ENCODE measurements at regions not wholly inside any gene's neighbourhood (a gene's known extent, or its start where the extent isn't known, plus 50 kb on each side); places are given as distances from the start of the nearest gene placed in this dataset.
"Not testable (repeated sequence)": the region's sequence is repeated elsewhere in the genome, so short reads cannot be mapped to it uniquely, and the experiment has no call there.

GRCh38 chr2:83109284-83109683 is 1349.8 kb downstream of the SUCLG1 start:
- Histone ChIP-seq H3K4me2 (ENCODE audit: low read length) (no peak overlapping the region), H3K27me3 (ENCODE audit: control insufficient read depth, low read length) (no peaks in the 10 kb centered on the region), H4K20me1 (ENCODE audit: control insufficient read depth, insufficient read depth, low read depth, low read length) (no peaks in the 10 kb centered on the region), H3K9me3 (ENCODE audit: control insufficient read depth, insufficient read depth, low read length) (no peaks in the 10 kb centered on the region), H3K79me2 (ENCODE audit: control insufficient read depth, low read length) (no peaks in the 10 kb centered on the region), H3K9me2 (replicated peaks; ENCODE audit: control insufficient read depth, low read length) (no peaks in the 10 kb centered on the region), H3K4me3 (ENCODE audit: low read length) (no peak overlapping the region), H3K36me3 (ENCODE audit: control insufficient read depth, low read length) (no peaks in the 10 kb centered on the region), H3K27ac (ENCODE audit: low read depth, low read length) (no peak overlapping the region), H3F3A (ENCODE audit: control insufficient read depth, insufficient read depth) (no peaks in the 10 kb centered on the region), H3K4me1 (ENCODE audit: control insufficient read depth, low read length) (no peaks in the 10 kb centered on the region)
- no peak for TF ChIP-seq EZH2phosphoT487 (IDR thresholded peaks at IDR 0.05; ENCODE audit: borderline replicate concordance, low read length)
- TF ChIP-seq, protein P1, sequence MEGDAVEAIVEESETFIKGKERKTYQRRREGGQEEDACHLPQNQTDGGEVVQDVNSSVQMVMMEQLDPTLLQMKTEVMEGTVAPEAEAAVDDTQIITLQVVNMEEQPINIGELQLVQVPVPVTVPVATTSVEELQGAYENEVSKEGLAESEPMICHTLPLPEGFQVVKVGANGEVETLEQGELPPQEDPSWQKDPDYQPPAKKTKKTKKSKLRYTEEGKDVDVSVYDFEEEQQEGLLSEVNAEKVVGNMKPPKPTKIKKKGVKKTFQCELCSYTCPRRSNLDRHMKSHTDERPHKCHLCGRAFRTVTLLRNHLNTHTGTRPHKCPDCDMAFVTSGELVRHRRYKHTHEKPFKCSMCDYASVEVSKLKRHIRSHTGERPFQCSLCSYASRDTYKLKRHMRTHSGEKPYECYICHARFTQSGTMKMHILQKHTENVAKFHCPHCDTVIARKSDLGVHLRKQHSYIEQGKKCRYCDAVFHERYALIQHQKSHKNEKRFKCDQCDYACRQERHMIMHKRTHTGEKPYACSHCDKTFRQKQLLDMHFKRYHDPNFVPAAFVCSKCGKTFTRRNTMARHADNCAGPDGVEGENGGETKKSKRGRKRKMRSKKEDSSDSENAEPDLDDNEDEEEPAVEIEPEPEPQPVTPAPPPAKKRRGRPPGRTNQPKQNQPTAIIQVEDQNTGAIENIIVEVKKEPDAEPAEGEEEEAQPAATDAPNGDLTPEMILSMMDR (IDR thresholded peaks at IDR 0.05; ENCODE audit: low read depth, low read length, poor library complexity, severe bottlenecking), result no peak

DNA sequence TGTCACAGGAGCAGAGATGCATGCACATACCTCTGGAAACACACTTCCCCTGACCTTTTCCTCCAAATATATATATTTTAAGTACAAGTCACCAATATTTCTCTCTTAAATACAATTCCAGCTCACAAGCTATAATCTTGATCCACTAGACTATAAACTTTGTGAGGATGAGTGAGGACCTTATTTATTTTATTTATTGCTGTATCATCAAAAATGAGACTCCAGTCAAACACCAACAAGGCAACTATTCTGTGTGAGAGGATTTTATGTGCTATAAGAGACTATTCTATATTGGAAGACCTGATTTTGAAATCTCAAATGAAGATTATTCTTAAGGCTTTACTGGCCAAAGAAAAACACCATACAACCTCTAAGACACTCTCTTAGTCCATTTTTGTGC is 1352.2 kb downstream of the SUCLG1 start:
- TF ChIP-seq EZH2phosphoT487 (IDR thresholded peaks at IDR 0.05; ENCODE audit: borderline replicate concordance, low read length), result no peak
- TF ChIP-seq, protein P1 (IDR thresholded peaks at IDR 0.05; ENCODE audit: low read depth, low read length, poor library complexity, severe bottlenecking), result no peak

GRCh38 chr2:83104202-83104601 is 1354.9 kb downstream of the SUCLG1 start:
- no peaks in the 10 kb centered on the region for H3K27me3 ChIP-seq (ENCODE audit: control insufficient read depth, low read length)
- no peak overlapping the region for H3K27ac ChIP-seq (ENCODE audit: low read depth, low read length)
- no peaks in the 10 kb centered on the region for H4K20me1 ChIP-seq (ENCODE audit: control insufficient read depth, insufficient read depth, low read depth, low read length)
- H3F3A ChIP-seq (ENCODE audit: control insufficient read depth, insufficient read depth), result no peaks in the 10 kb centered on the region
- H3K4me3 ChIP-seq (ENCODE audit: low read length), result no peak overlapping the region
- H3K79me2 ChIP-seq (ENCODE audit: control insufficient read depth, low read length), result no peaks in the 10 kb centered on the region
- TF ChIP-seq, protein P1 (IDR thresholded peaks at IDR 0.05; ENCODE audit: low read depth, low read length, poor library complexity, severe bottlenecking), result no peak
- no peak for TF ChIP-seq EZH2phosphoT487 (IDR thresholded peaks at IDR 0.05; ENCODE audit: borderline replicate concordance, low read length)
- H3K9me3 ChIP-seq (ENCODE audit: control insufficient read depth, insufficient read depth, low read length), result no peaks in the 10 kb centered on the region
- H3K9me2 ChIP-seq (replicated peaks; ENCODE audit: control insufficient read depth, low read length), result no peaks in the 10 kb centered on the region
- H3K4me1 ChIP-seq (ENCODE audit: control insufficient read depth, low read length), result no peaks in the 10 kb centered on the region
- no peak overlapping the region for H3K4me2 ChIP-seq (ENCODE audit: low read length)
- no peaks in the 10 kb centered on the region for H3K36me3 ChIP-seq (ENCODE audit: control insufficient read depth, low read length)

More for the DNA sequence above, 1352.2 kb downstream of the SUCLG1 start:
- no peaks in the 10 kb centered on the region for H3K9me2 ChIP-seq (replicated peaks; ENCODE audit: control insufficient read depth, low read length)
- H3K79me2 ChIP-seq (ENCODE audit: control insufficient read depth, low read length), result no peaks in the 10 kb centered on the region
- no peak overlapping the region for H3K4me2 ChIP-seq (ENCODE audit: low read length)
- H4K20me1 ChIP-seq (ENCODE audit: control insufficient read depth, insufficient read depth, low read depth, low read length), result no peaks in the 10 kb centered on the region
- no peaks in the 10 kb centered on the region for H3K27me3 ChIP-seq (ENCODE audit: control insufficient read depth, low read length)
- H3K4me3 ChIP-seq (ENCODE audit: low read length), result no peak overlapping the region
- H3F3A ChIP-seq (ENCODE audit: control insufficient read depth, insufficient read depth), result no peaks in the 10 kb centered on the region
- H3K36me3 ChIP-seq (ENCODE audit: control insufficient read depth, low read length), result no peaks in the 10 kb centered on the region
- H3K9me3 ChIP-seq (ENCODE audit: control insufficient read depth, insufficient read depth, low read length), result no peaks in the 10 kb centered on the region
- H3K27ac ChIP-seq (ENCODE audit: low read depth, low read length), result no peak overlapping the region
- no peaks in the 10 kb centered on the region for H3K4me1 ChIP-seq (ENCODE audit: control insufficient read depth, low read length)

DNA sequence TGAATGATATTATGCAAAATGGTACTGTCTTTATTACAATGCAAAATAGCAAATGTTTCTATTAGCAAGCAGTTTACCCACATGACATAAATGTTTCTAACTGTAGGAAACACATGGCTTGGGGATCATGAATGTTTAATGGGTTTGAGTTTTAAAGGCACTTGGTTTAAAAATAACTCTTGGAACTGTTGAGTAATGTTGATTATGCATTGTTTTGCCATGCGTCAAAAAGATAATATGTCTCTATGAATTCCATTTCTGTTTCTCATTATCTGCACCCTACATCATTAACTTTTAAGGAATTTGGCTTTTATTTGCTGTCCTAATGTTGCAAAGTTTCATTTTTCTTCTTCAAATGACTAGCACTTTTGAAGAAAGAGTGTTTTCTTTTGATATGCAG is 1355.5 kb downstream of the SUCLG1 start:
- no peaks in the 10 kb centered on the region for H3K9me3 ChIP-seq (ENCODE audit: control insufficient read depth, insufficient read depth, low read length)
- H3K79me2 ChIP-seq (ENCODE audit: control insufficient read depth, low read length), result no peaks in the 10 kb centered on the region
- TF ChIP-seq, protein P1 (IDR thresholded peaks at IDR 0.05; ENCODE audit: low read depth, low read length, poor library complexity, severe bottlenecking), result no peak
- no peak for TF ChIP-seq EZH2phosphoT487 (IDR thresholded peaks at IDR 0.05; ENCODE audit: borderline replicate concordance, low read length)
- no peak overlapping the region for H3K4me3 ChIP-seq (ENCODE audit: low read length)
- H3K27me3 ChIP-seq (ENCODE audit: control insufficient read depth, low read length), result no peaks in the 10 kb centered on the region
- H3K27ac ChIP-seq (ENCODE audit: low read depth, low read length), result no peak overlapping the region
- no peak overlapping the region for H3K4me2 ChIP-seq (ENCODE audit: low read length)
- H3K36me3 ChIP-seq (ENCODE audit: control insufficient read depth, low read length), result no peaks in the 10 kb centered on the region
- no peaks in the 10 kb centered on the region for H4K20me1 ChIP-seq (ENCODE audit: control insufficient read depth, insufficient read depth, low read depth, low read length)
- no peaks in the 10 kb centered on the region for H3K9me2 ChIP-seq (replicated peaks; ENCODE audit: control insufficient read depth, low read length)
- no peaks in the 10 kb centered on the region for H3F3A ChIP-seq (ENCODE audit: control insufficient read depth, insufficient read depth)
- no peaks in the 10 kb centered on the region for H3K4me1 ChIP-seq (ENCODE audit: control insufficient read depth, low read length)

- not testable (repeated sequence) for H3F3A ChIP-seq (ENCODE audit: control insufficient read depth, insufficient read depth); H3K9me2 ChIP-seq (replicated peaks; ENCODE audit: control insufficient read depth, low read length); H3K27ac ChIP-seq (ENCODE audit: low read depth, low read length); H3K36me3 ChIP-seq (ENCODE audit: control insufficient read depth, low read length); H3K79me2 ChIP-seq (ENCODE audit: control insufficient read depth, low read length); H3K4me3 ChIP-seq (ENCODE audit: low read length); H3K4me2 ChIP-seq (ENCODE audit: low read length); H3K27me3 ChIP-seq (ENCODE audit: control insufficient read depth, low read length); H4K20me1 ChIP-seq (ENCODE audit: control insufficient read depth, insufficient read depth, low read depth, low read length); H3K4me1 ChIP-seq (ENCODE audit: control insufficient read depth, low read length); H3K9me3 ChIP-seq (ENCODE audit: control insufficient read depth, insufficient read depth, low read length)
Observed at GRCh38 chr2:83089051-83089450, 1370.0 kb downstream of the SUCLG1 start.

All from DOHH2 (cell line).